PC-3 (cell line): ENCODE measurements at regions not wholly inside any gene's neighbourhood (a gene's known extent, or its start where the extent isn't known, plus 50 kb on each side); places are given as distances from the start of the nearest gene placed in this dataset.

ENCODE experiments used
- EZH2 ChIP-seq: fragments of 300-600 bp; sonication (generic); IDR thresholded peaks from one replicate; pipeline ENCODE4 v1.6.1; 2017; ENCODE audit warnings: antibody characterized with exemption, mild to moderate bottlenecking, low read length; ENCODE audit not compliant: unreplicated experiment
- EZH2phosphoT487 ChIP-seq: fragments of 300-600 bp; sonication (generic); IDR thresholded peaks from 2 replicates; pipeline ENCODE4 v1.6.1; 2018; ENCODE audit warnings: mild to moderate bottlenecking, antibody characterized with exemption, low read length, borderline replicate concordance
- TF ChIP-seq, protein P1 (sequence below): fragments of 300-600 bp; sonication (generic); conservative IDR thresholded peaks from 2 replicates; pipeline ENCODE4 v1.5.1; 2017; ENCODE audit warnings: antibody characterized with exemption, low read depth, mild to moderate bottlenecking, low read length

DNA sequence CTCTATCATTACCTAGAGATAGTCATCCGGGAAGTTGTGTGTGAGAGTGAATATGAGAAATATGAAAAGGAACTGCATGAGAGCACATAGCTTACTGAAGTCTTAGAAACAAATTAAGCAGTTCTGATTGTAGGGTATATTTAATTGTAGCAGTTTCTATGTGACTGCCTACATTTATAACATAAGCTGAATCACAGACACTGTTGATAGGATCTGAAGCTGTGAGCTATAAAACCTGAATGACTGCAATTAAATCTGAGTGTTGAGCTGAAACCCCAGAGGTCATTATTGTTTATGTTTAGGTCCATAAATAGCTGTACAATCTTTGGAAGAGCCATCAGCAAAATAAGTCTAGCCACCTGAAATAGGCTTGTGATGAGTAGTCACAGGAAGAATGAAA lies 210.1 kb upstream of the CXCL13 start:
- TF ChIP-seq, protein P1, sequence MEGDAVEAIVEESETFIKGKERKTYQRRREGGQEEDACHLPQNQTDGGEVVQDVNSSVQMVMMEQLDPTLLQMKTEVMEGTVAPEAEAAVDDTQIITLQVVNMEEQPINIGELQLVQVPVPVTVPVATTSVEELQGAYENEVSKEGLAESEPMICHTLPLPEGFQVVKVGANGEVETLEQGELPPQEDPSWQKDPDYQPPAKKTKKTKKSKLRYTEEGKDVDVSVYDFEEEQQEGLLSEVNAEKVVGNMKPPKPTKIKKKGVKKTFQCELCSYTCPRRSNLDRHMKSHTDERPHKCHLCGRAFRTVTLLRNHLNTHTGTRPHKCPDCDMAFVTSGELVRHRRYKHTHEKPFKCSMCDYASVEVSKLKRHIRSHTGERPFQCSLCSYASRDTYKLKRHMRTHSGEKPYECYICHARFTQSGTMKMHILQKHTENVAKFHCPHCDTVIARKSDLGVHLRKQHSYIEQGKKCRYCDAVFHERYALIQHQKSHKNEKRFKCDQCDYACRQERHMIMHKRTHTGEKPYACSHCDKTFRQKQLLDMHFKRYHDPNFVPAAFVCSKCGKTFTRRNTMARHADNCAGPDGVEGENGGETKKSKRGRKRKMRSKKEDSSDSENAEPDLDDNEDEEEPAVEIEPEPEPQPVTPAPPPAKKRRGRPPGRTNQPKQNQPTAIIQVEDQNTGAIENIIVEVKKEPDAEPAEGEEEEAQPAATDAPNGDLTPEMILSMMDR, result no peak
- TF ChIP-seq EZH2, result no peak
- TF ChIP-seq EZH2phosphoT487, result no peak
